Ovary (tissue), 7 donors: ENCODE measurements at regions not wholly inside any gene's neighbourhood (a gene's known extent, or its start where the extent isn't known, plus 50 kb on each side); places are given as distances from the start of the nearest gene placed in this dataset.

ENCODE experiments used
- DNase-seq, 5 donors: peaks; one replicate each; pipeline ENCODE4 v3.0.0-alpha.2; 2019 to 2020
- H3K27ac ChIP-seq, 2 donors: fragments of 200-600 bp; one replicate each; pipeline versions ENCODE4 v1.5.1 to v1.8.0; 2019 to 2022
- H3K27me3 ChIP-seq: fragments of 200-600 bp; one replicate; pipeline ENCODE4 v1.8.0; 2022
- H3K36me3 ChIP-seq: fragments of 200-600 bp; sonication (generic); one replicate; pipeline ENCODE4 v1.5.1; 2019
- H3K4me1 ChIP-seq: one replicate; pipeline ENCODE4 v1.8.1; 2013; ENCODE audit warnings: mild to moderate bottlenecking, moderate library complexity; ENCODE audit not compliant: insufficient read depth
- H3K4me3 ChIP-seq: fragments of 200-600 bp; sonication (generic); one replicate; pipeline ENCODE4 v1.5.1; 2017
- H3K9me3 ChIP-seq, 2 donors: fragments of 200-600 bp in 1 of 2; sonication (generic) in 1 of 2; one replicate each; pipeline versions ENCODE4 v1.5.1 to v1.8.1; 2013 to 2019; ENCODE audit warnings: mild to moderate bottlenecking in 1 of 2, moderate library complexity in 1 of 2
- CTCF ChIP-seq, 3 donors: fragments of 450-650 bp in 2 of 3; fragments of 200-600 bp in 1 of 3; IDR thresholded peaks; one replicate each; pipeline versions ENCODE4 v1.5.1 to v1.8.0; 2016 to 2022; ENCODE audit warnings: antibody characterized with exemption in 3 of 3, mild to moderate bottlenecking in 1 of 3
- EP300 ChIP-seq: sonication (generic); formaldehyde crosslinking; IDR thresholded peaks from one replicate; pipeline ENCODE4 v1.6.1; 2017; ENCODE audit warnings: antibody characterized with exemption
- POLR2A ChIP-seq: fragments of 450-650 bp; IDR thresholded peaks from one replicate; pipeline ENCODE4 v1.6.1; 2017; ENCODE audit warnings: antibody characterized with exemption, mild to moderate bottlenecking, moderate library complexity
- WGBS, 3 donors: extraction: QIAGEN DNeasy Blood & Tissue Kit in 1 of 3; methylation state at CpG; one replicate each; pipeline versions ENCODE4 v1.1.5 to v1.1.7; 2013 to 2017; 5-methylcytosine and 5-hydroxymethylcytosine counted together
- intact Hi-C, 4 donors: fragments of 100-400 bp; cut with DNase I; formaldehyde crosslinking; loops; one replicate each; pipeline versions ENCODE4 v1.11.0 to v1.15.1; 2022 to 2023
- donor health status: DM: no; HTN: no; CAD: no; lungs with moderate emphysema.
- donor health status: DM: no; HTN: no; CAD: no.
- donor health status: Bipolar disorder and iron deficiency.
- donor health status: DM: no; HTN: no; CAD: no.
- donor health status: DM: yes; HTN: yes; CAD: no.

- no peak for TF ChIP-seq CTCF (IDR thresholded peaks at IDR 0.05)
- no peak for TF ChIP-seq POLR2A
- TF ChIP-seq EP300: no peak
- intact Hi-C loops: no loop called here
- H3K27ac ChIP-seq: peak overlapping the region in 1 of 2 donors; percentile 61
Observed at GRCh38 chr16:66152823-66153393, 213.6 kb upstream of the CDH5 start.

GRCh38 chr16:66152181-66152580 lies 214.3 kb upstream of the CDH5 start:
- no peak for DNase-seq
- peak overlapping the region in 1 of 2 donors; percentile 61 for H3K27ac ChIP-seq
- H3K27me3 ChIP-seq: no peaks in the 10 kb centered on the region
- no peaks in the 10 kb centered on the region for H3K36me3 ChIP-seq
- no peak for TF ChIP-seq CTCF (IDR thresholded peaks at IDR 0.05)
- TF ChIP-seq POLR2A: no peak
- TF ChIP-seq EP300: no peak
- H3K4me1 ChIP-seq: peaks cover 16% of the 10 kb centered on the region
- 31 to 64% (median 36%) methylated on average over 2 of the region's 2 CpGs for WGBS, 3 donors
- intact Hi-C loops: no loop called here
- no peaks in the 10 kb centered on the region for H3K9me3 ChIP-seq
- H3K4me3 ChIP-seq: no peak overlapping the region

More at GRCh38 chr16:66152823-66153393, 213.6 kb upstream of the CDH5 start:
- H3K36me3 ChIP-seq: no peaks in the 10 kb centered on the region
- no peak overlapping the region for H3K4me3 ChIP-seq
- peaks cover 16% of the 10 kb centered on the region for H3K4me1 ChIP-seq
- DNase-seq: no peak
- no peaks in the 10 kb centered on the region for H3K27me3 ChIP-seq
- no peaks in the 10 kb centered on the region for H3K9me3 ChIP-seq
- WGBS, 3 donors: 8 to 46% (median 33%) methylated on average over 3 of the region's 3 CpGs

GRCh38 chr16:66150698-66151482 lies 215.6 kb upstream of the CDH5 start:
- Histone ChIP-seq H3K27ac (no peak overlapping the region), H3K4me1 (peaks cover 16% of the 10 kb centered on the region), H3K9me3 (no peaks in the 10 kb centered on the region), H3K36me3 (no peaks in the 10 kb centered on the region), H3K4me3 (no peak overlapping the region), H3K27me3 (no peaks in the 10 kb centered on the region)
- no peak for DNase-seq
- 58 to 71% (median 60%) methylated on average over 7 of the region's 7 CpGs for WGBS, 3 donors
- no peak for TF ChIP-seq EP300
- TF ChIP-seq CTCF (IDR thresholded peaks at IDR 0.05): no peak
- no peak for TF ChIP-seq POLR2A
- intact Hi-C loops: no loop called here

- Histone ChIP-seq H3K27me3 (no peaks in the 10 kb centered on the region), H3K9me3 (no peaks in the 10 kb centered on the region), H3K4me3 (no peak overlapping the region), H3K36me3 (no peaks in the 10 kb centered on the region), H3K27ac (no peak overlapping the region), H3K4me1 (peaks cover 8% of the 10 kb centered on the region)
- no peak for TF ChIP-seq CTCF (IDR thresholded peaks at IDR 0.05)
- no peak for TF ChIP-seq EP300
- TF ChIP-seq POLR2A: no peak
- intact Hi-C loops: loop anchor here in 1 of 4 donors (1.0 kb wide), 1 partner anchor 47 kb away; no protein-coding TSS in a partner anchor
- DNase-seq: no peak
- 78 to 92% (median 85%) methylated on average over 6 of the region's 6 CpGs for WGBS, 3 donors
Observed at GRCh38 chr16:66147291-66147690, 219.2 kb upstream of the CDH5 start.
